Epidermal melanocyte (primary cell): ENCODE measurements at regions not wholly inside any gene's neighbourhood (a gene's known extent, or its start where the extent isn't known, plus 50 kb on each side); places are given as distances from the start of the nearest gene placed in this dataset.

Source experiments
- DNase-seq: peaks from one replicate; pipeline ENCODE4 v3.0.0; 2011; ENCODE audit warnings: low spot score; ENCODE audit not compliant: insufficient read length

GRCh38 chr3:152053866-152054265, 180.4 kb downstream of the SUCNR1 start:
- no peak for DNase-seq

GRCh38 chr3:152054315-152054714, 180.9 kb downstream of the SUCNR1 start:
- no peak for DNase-seq

- no peak for DNase-seq
Observed at GRCh38 chr3:152056073-152056472, 182.6 kb downstream of the SUCNR1 start.

- no peak for DNase-seq
Observed at GRCh38 chr3:152056481-152056880, 183.0 kb downstream of the SUCNR1 start.

GRCh38 chr3:152056987-152057386, 183.5 kb downstream of the SUCNR1 start:
- no peak for DNase-seq

- no peak for DNase-seq
Observed at GRCh38 chr3:152058856-152059255, 185.4 kb downstream of the SUCNR1 start.

GRCh38 chr3:152060701-152061100, 187.3 kb downstream of the SUCNR1 start:
- DNase-seq = no peak

- no peak for DNase-seq
Observed at GRCh38 chr3:152061296-152061695, 187.9 kb downstream of the SUCNR1 start.

- DNase-seq = no peak
Observed at GRCh38 chr3:152069871-152070270, 196.4 kb downstream of the SUCNR1 start.

GRCh38 chr3:152071315-152071714, 197.4 kb upstream of the MBNL1 start:
- DNase-seq = no peak

GRCh38 chr3:152071924-152072323, 196.8 kb upstream of the MBNL1 start:
- no peak for DNase-seq

- DNase-seq = no peak
Observed at GRCh38 chr3:152073267-152073666, 195.5 kb upstream of the MBNL1 start.

- no peak for DNase-seq
Observed at GRCh38 chr3:152076148-152076547, 192.6 kb upstream of the MBNL1 start.

- DNase-seq = no peak
Observed at GRCh38 chr3:152079980-152080379, 188.7 kb upstream of the MBNL1 start.

GRCh38 chr3:152083135-152083534, 185.6 kb upstream of the MBNL1 start:
- no peak for DNase-seq

- no peak for DNase-seq
Observed at GRCh38 chr3:152084441-152085158, 184.1 kb upstream of the MBNL1 start.

- DNase-seq = no peak
Observed at GRCh38 chr3:152087153-152087552, 181.6 kb upstream of the MBNL1 start.

- DNase-seq = no peak
Observed at GRCh38 chr3:152089528-152089927, 179.2 kb upstream of the MBNL1 start.

- DNase-seq = no peak
Observed at GRCh38 chr3:152091725-152092124, 177.0 kb upstream of the MBNL1 start.

GRCh38 chr3:152093901-152094300, 174.8 kb upstream of the MBNL1 start:
- no peak for DNase-seq

- no peak for DNase-seq
Observed at GRCh38 chr3:152094406-152094805, 174.3 kb upstream of the MBNL1 start.

GRCh38 chr3:152095472-152095871, 173.3 kb upstream of the MBNL1 start:
- DNase-seq = no peak

- DNase-seq = no peak
Observed at GRCh38 chr3:152096280-152096906, 172.3 kb upstream of the MBNL1 start.
